KBM-7 (cell line): ENCODE measurements at regions not wholly inside any gene's neighbourhood (a gene's known extent, or its start where the extent isn't known, plus 50 kb on each side); places are given as distances from the start of the nearest gene placed in this dataset.
"Not testable (repeated sequence)": the region's sequence is repeated elsewhere in the genome, so short reads cannot be mapped to it uniquely, and the experiment has no call there.

ENCODE experiments used
- DNase-seq: peaks from one replicate; pipeline ENCODE4 v3.0.0-alpha.2; 2015
- in situ Hi-C: fragments of 300-500 bp; cut with MboI; formaldehyde crosslinking; loops from 2 replicates; pipeline ENCODE4 v1.14.3; 2020; ENCODE audit warnings: low sequenced_read_pairs, low pct_unique_long_range_greater_than_20kb, mixed read lengths

- in situ Hi-C loops: no loop called here
- DNase-seq: no peak
Observed at GRCh38 chr12:113548467-113548866, 76.8 kb upstream of the LHX5 start.

GRCh38 chr12:113546916-113547863 is 75.5 kb upstream of the LHX5 start:
- in situ Hi-C loops: no loop called here

GRCh38 chr12:113537751-113538087 is 66.0 kb upstream of the LHX5 start:
- DNase-seq: no peak
- in situ Hi-C loops: no loop called here

More at GRCh38 chr12:113546916-113547863, 75.5 kb upstream of the LHX5 start:
- no peak for DNase-seq

- DNase-seq: no peak
- in situ Hi-C loops: no loop called here
Observed at GRCh38 chr12:113537046-113537750, 65.5 kb upstream of the LHX5 start.

GRCh38 chr12:113535100-113535499 is 63.4 kb upstream of the LHX5 start:
- in situ Hi-C loops: no loop called here
- no peak for DNase-seq

- in situ Hi-C loops: no loop called here
- DNase-seq: no peak
Observed at GRCh38 chr12:113534555-113534954, 62.9 kb upstream of the LHX5 start.

- in situ Hi-C loops: no loop called here
- no peak for DNase-seq
Observed at GRCh38 chr12:113533842-113534375, 62.2 kb upstream of the LHX5 start.

- in situ Hi-C loops: no loop called here
- DNase-seq: no peak
Observed at GRCh38 chr12:113532292-113532691, 60.6 kb upstream of the LHX5 start.

GRCh38 chr12:113531073-113531472 is 59.4 kb upstream of the LHX5 start:
- DNase-seq, in situ Hi-C loops: not testable (repeated sequence)

- in situ Hi-C loops: no loop called here
- no peak for DNase-seq
Observed at GRCh38 chr12:113528606-113529293, 57.1 kb upstream of the LHX5 start.

- in situ Hi-C loops: no loop called here
Observed at GRCh38 chr12:113525066-113525465, 53.4 kb upstream of the LHX5 start.

GRCh38 chr12:113524495-113524894 is 52.8 kb upstream of the LHX5 start:
- no peak for DNase-seq
- in situ Hi-C loops: no loop called here

More at GRCh38 chr12:113525066-113525465, 53.4 kb upstream of the LHX5 start:
- DNase-seq: no peak

GRCh38 chr12:113521708-113522107 is 50.0 kb upstream of the LHX5 start:
- in situ Hi-C loops: no loop called here

More at GRCh38 chr12:113521708-113522107, 50.0 kb upstream of the LHX5 start:
- no peak for DNase-seq
